Trophoblast cell (in vitro differentiated cells and primary cell): ENCODE measurements at regions not wholly inside any gene's neighbourhood (a gene's known extent, or its start where the extent isn't known, plus 50 kb on each side); places are given as distances from the start of the nearest gene placed in this dataset.
A peak's percentile ranks its signal among the peaks of the same experiment; 100 is the strongest.
"Not testable (repeated sequence)": the region's sequence is repeated elsewhere in the genome, so short reads cannot be mapped to it uniquely, and the experiment has no call there.

Experiments used
- DNase-seq, 2 donors: peaks; one replicate each; pipeline ENCODE4 v3.0.0-alpha.2; 2016
- H2AFZ ChIP-seq: 2 replicates; pipeline ENCODE4 v1.6.1; 2013; ENCODE audit warnings: low read length, moderate library complexity, mild to moderate bottlenecking; ENCODE audit not compliant: insufficient read depth, poor library complexity
- H2AK5ac ChIP-seq: 2 replicates; pipeline ENCODE4 v1.6.1; 2013; ENCODE audit warnings: mild to moderate bottlenecking, low read length
- H2BK120ac ChIP-seq: 2 replicates; pipeline ENCODE4 v1.6.1; 2013; ENCODE audit warnings: low read length, mild to moderate bottlenecking, moderate library complexity; ENCODE audit not compliant: insufficient read depth, poor library complexity
- H2BK12ac ChIP-seq: 2 replicates; pipeline ENCODE4 v1.6.1; 2013; ENCODE audit warnings: mild to moderate bottlenecking, low read length, moderate library complexity
- H2BK5ac ChIP-seq: 2 replicates; pipeline ENCODE4 v1.6.1; 2013; ENCODE audit warnings: low read length, low read depth, moderate library complexity, mild to moderate bottlenecking; ENCODE audit not compliant: poor library complexity
- H3K14ac ChIP-seq: 2 replicates; pipeline ENCODE4 v1.6.1; 2013; ENCODE audit warnings: mild to moderate bottlenecking, low read length
- H3K18ac ChIP-seq: 2 replicates; pipeline ENCODE4 v1.6.1; 2013; ENCODE audit warnings: mild to moderate bottlenecking, low read length
- H3K23ac ChIP-seq: 2 replicates; pipeline ENCODE4 v1.6.1; 2013; ENCODE audit warnings: low read length
- H3K27ac ChIP-seq: 2 replicates; pipeline ENCODE4 v1.5.1; 2013; ENCODE audit warnings: low read depth, mild to moderate bottlenecking, inconsistent platforms, low read length, moderate library complexity
- H3K27me3 ChIP-seq: 2 replicates; pipeline ENCODE4 v1.6.1; 2013; ENCODE audit warnings: inconsistent platforms, mild to moderate bottlenecking, low read length, moderate library complexity; ENCODE audit not compliant: insufficient read depth
- H3K36me3 ChIP-seq, 2 experiments: 1 replicate in 1 of 2; 2 replicates in 1 of 2; pipeline ENCODE4 v1.6.1; 2013; ENCODE audit warnings: low read length in 2 of 2, mild to moderate bottlenecking in 2 of 2, moderate library complexity in 1 of 2; ENCODE audit not compliant: insufficient read depth in 2 of 2, control insufficient read depth in 1 of 2
- H3K4ac ChIP-seq: 2 replicates; pipeline ENCODE4 v1.6.1; 2013; ENCODE audit warnings: low read depth, mild to moderate bottlenecking, low read length, moderate library complexity
- H3K4me1 ChIP-seq, 2 experiments: 1 replicate in 1 of 2; 2 replicates in 1 of 2; pipeline ENCODE4 v1.6.1; 2013; ENCODE audit warnings: low read length in 2 of 2, mild to moderate bottlenecking in 2 of 2, moderate library complexity in 1 of 2; ENCODE audit not compliant: insufficient read depth in 2 of 2, control insufficient read depth in 1 of 2
- H3K4me2 ChIP-seq: 2 replicates; pipeline ENCODE4 v1.6.1; 2013; ENCODE audit warnings: inconsistent platforms, mild to moderate bottlenecking, low read length, moderate library complexity
- H3K4me3 ChIP-seq: 2 replicates; pipeline ENCODE4 v1.5.1; 2013; ENCODE audit warnings: mild to moderate bottlenecking, low read depth, low read length, inconsistent platforms
- H3K79me1 ChIP-seq: one replicate; pipeline ENCODE4 v1.6.1; 2013; ENCODE audit warnings: low read length
- H3K79me2 ChIP-seq: 2 replicates; pipeline ENCODE4 v1.6.1; 2013; ENCODE audit warnings: low read length, mild to moderate bottlenecking; ENCODE audit not compliant: control insufficient read depth, insufficient read depth, poor library complexity
- H3K9ac ChIP-seq: 2 replicates; pipeline ENCODE4 v1.6.1; 2013; ENCODE audit warnings: mild to moderate bottlenecking, low read length
- H3K9me3 ChIP-seq: 2 replicates; pipeline ENCODE4 v1.6.1; 2013; ENCODE audit warnings: low read depth, mild to moderate bottlenecking, control low read depth, inconsistent platforms, low read length; ENCODE audit not compliant: insufficient read depth
- H4K12ac ChIP-seq: 2 replicates; pipeline ENCODE4 v1.6.1; 2013; ENCODE audit warnings: low read depth, mild to moderate bottlenecking, low read length, moderate library complexity
- H4K8ac ChIP-seq: 2 replicates; pipeline ENCODE4 v1.6.1; 2013; ENCODE audit warnings: low read depth, mild to moderate bottlenecking, low read length, moderate library complexity
- H4K91ac ChIP-seq: one replicate; pipeline ENCODE4 v1.6.1; 2013; ENCODE audit warnings: low read depth, mild to moderate bottlenecking, low read length, moderate library complexity
- WGBS: extraction: QIAGEN DNeasy Blood & Tissue Kit; methylation state at CpG from one replicate; pipeline ENCODE4 v1.1.7; 2013; ENCODE audit warnings: missing lambda C conversion rate; ENCODE audit not compliant: insufficient read length, insufficient coverage; ENCODE audit errors: extremely low coverage; 5-methylcytosine and 5-hydroxymethylcytosine counted together

DNA sequence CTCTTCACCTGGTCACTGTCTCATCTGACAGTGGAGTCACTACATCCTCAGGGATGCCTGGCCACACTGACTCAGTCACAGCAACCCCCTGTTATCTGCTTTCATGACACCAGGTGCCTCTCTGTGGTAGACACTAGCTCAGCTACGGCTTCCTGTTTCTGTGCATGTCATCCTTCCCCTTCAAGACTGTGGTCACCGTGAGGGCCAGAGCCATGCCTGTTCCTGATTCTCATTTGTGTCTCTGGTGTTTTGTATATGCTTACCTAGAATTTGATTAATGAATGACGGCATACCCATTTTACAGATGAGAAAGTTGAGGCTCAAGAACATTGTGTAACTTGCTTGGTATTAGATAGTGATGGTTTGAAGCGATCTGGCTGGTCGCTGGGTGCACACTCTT lies 70.3 kb upstream of the KRTAP5-11 start:
- H3K14ac ChIP-seq, H4K91ac ChIP-seq, H2AK5ac ChIP-seq, H4K12ac ChIP-seq, H3K23ac ChIP-seq, H3K79me2 ChIP-seq, H3K9me3 ChIP-seq, H3K36me3 ChIP-seq, H3K27ac ChIP-seq, H3K4me2 ChIP-seq, H2BK5ac ChIP-seq, H3K4me1 ChIP-seq, H3K18ac ChIP-seq, H2BK12ac ChIP-seq, H3K9ac ChIP-seq, H3K79me1 ChIP-seq, H4K8ac ChIP-seq, H3K4me3 ChIP-seq, H2BK120ac ChIP-seq, H3K27me3 ChIP-seq, H3K4ac ChIP-seq, H2AFZ ChIP-seq: not testable (repeated sequence)
- no CpG with 5 or more reads among the region's 5 CpGs for WGBS
- DNase-seq: peak in 1 of 2 donors; percentile 3

DNA sequence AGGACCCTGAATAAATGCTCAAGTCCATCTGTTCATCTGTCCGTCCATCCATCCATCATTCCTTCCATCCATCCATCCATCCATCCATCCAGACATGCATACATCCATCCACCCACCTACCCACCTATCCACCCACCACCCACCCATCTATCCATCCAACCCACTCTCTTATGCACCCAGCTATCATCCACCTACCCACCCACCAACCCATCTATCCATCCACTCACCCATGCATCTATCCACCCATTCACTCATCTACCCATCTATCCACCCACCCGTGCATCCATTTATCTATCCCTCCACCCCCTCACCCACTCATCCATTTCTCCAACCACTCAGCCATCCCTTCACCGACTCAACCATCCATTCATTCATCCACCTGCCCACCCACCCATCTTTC lies 71.7 kb upstream of the KRTAP5-11 start:
- not testable (repeated sequence) for H3K18ac ChIP-seq, H3K27me3 ChIP-seq, H3K4ac ChIP-seq, DNase-seq, H2BK5ac ChIP-seq, H3K4me2 ChIP-seq, H4K91ac ChIP-seq, H3K79me1 ChIP-seq, H3K14ac ChIP-seq, H3K4me3 ChIP-seq, H2AFZ ChIP-seq, H3K9ac ChIP-seq, H3K9me3 ChIP-seq, H2BK120ac ChIP-seq, H3K23ac ChIP-seq, H3K27ac ChIP-seq, H4K8ac ChIP-seq, H3K36me3 ChIP-seq, H3K4me1 ChIP-seq, H2BK12ac ChIP-seq, H2AK5ac ChIP-seq, H4K12ac ChIP-seq, H3K79me2 ChIP-seq
- no CpG with 5 or more reads among the region's 3 CpGs for WGBS

DNA sequence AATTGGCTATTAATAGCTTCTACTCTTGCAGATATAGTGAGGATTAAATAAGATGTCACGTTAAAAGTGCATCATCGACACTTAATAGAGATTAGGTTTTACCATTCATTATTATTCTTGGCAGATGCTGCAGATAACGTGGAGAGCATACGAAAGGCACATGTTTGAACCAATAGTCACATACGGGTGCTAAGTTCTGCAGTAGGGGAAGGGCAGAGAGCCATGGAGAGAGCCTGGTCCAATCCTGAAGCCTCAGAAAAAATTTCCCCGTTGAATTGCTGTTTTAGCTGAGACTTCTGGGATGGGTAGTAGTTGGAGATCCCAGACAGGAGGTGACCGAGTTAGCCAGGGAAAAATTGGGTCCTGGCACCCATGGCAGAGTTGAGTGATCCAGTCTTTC lies 72.4 kb upstream of the KRTAP5-11 start:
- WGBS: no CpG with 5 or more reads among the region's 7 CpGs
- H3K4me3 ChIP-seq, H3K36me3 ChIP-seq, H3K79me1 ChIP-seq, H3K27me3 ChIP-seq, H3K27ac ChIP-seq, H3K14ac ChIP-seq, H3K23ac ChIP-seq, H2AK5ac ChIP-seq, H4K8ac ChIP-seq, H3K9me3 ChIP-seq, H3K79me2 ChIP-seq, H2AFZ ChIP-seq, H4K91ac ChIP-seq, H4K12ac ChIP-seq, H3K4me1 ChIP-seq, H3K4ac ChIP-seq, H3K4me2 ChIP-seq, H2BK12ac ChIP-seq, H3K18ac ChIP-seq, H3K9ac ChIP-seq, H2BK5ac ChIP-seq, H2BK120ac ChIP-seq: not testable (repeated sequence)
- peak; percentile 63 to 76 for DNase-seq

DNA sequence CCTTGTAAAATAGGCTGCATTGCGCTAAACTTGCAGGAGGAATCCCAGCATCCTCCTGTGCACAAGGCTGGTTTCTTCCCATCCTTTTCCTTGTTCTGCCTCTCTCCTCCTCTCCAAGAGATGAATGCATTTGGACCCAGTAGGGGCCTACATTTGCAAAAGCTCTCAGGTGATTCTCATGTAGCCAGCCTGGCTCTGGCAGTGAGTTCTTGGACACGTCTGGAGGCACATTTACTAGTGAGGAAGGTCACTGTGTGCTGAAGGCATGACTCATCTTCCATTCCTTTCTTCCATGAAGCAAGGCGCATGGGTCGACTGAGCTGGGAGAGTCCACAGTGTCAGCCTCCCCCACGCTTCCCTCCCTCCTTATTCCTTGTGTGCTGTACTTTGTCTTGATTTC lies 73.8 kb upstream of the KRTAP5-11 start:
- not testable (repeated sequence) for H3K4me2 ChIP-seq, H3K23ac ChIP-seq, H3K9me3 ChIP-seq, H3K4me3 ChIP-seq, H2AFZ ChIP-seq, H3K27ac ChIP-seq, H3K27me3 ChIP-seq, H2BK120ac ChIP-seq, H3K18ac ChIP-seq, H3K4me1 ChIP-seq, H4K91ac ChIP-seq, H3K4ac ChIP-seq, H4K12ac ChIP-seq, H3K14ac ChIP-seq, H3K79me1 ChIP-seq, H2BK12ac ChIP-seq, H3K36me3 ChIP-seq, H3K79me2 ChIP-seq, H2BK5ac ChIP-seq, H4K8ac ChIP-seq, H2AK5ac ChIP-seq, H3K9ac ChIP-seq
- WGBS: no CpG with 5 or more reads among the region's 5 CpGs
- peak in 1 of 2 donors; percentile 21 for DNase-seq
